GM18870 (cell line): ENCODE measurements at regions not wholly inside any gene's neighbourhood (a gene's known extent, or its start where the extent isn't known, plus 50 kb on each side); places are given as distances from the start of the nearest gene placed in this dataset.

ENCODE experiments used
- ATAC-seq: cut with Tn5 transposase; IDR thresholded peaks from one replicate; pipeline ENCODE4 v1.9.1; 2021; ENCODE audit warnings: moderate library complexity; ENCODE audit not compliant: unreplicated experiment

DNA sequence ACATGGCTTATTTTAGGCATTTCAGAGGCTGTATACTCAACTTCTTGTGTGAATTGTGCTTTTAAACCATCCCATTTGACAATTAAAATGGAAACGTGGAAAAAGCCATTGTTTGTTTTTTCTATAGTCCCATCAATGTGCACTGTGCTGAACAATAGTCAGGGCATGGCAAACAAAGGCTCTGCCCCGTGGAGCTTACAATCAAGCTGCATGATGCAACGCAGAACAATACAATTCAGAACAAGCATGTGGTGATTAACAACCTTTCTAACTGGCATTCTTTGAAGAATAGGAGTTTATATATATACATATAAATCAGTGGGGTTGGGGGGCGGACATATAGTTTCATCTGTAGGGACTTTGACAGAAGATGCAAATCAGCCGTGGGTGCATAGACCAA, 2125.4 kb upstream of the WWC1 start:
- ATAC-seq: no peak

DNA sequence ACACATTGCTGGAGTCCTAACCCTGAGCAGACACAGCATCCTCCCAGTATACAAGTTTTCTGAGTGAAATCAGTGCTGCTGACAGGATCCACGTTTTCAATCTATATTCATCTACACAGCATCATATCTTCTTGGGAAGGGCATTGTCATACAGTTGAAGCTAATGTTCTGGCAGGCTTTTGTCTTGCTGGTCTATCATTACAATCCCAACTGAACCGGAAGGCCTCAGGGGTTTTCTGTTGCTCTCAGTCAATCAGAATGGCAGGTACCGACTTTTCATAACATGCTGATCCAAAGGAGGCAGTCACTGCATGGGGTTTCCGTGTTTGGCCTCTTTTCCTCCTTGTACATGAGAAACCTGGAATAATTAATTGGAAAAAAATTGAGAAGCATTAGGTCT, 2118.8 kb upstream of the WWC1 start:
- ATAC-seq: no peak

DNA sequence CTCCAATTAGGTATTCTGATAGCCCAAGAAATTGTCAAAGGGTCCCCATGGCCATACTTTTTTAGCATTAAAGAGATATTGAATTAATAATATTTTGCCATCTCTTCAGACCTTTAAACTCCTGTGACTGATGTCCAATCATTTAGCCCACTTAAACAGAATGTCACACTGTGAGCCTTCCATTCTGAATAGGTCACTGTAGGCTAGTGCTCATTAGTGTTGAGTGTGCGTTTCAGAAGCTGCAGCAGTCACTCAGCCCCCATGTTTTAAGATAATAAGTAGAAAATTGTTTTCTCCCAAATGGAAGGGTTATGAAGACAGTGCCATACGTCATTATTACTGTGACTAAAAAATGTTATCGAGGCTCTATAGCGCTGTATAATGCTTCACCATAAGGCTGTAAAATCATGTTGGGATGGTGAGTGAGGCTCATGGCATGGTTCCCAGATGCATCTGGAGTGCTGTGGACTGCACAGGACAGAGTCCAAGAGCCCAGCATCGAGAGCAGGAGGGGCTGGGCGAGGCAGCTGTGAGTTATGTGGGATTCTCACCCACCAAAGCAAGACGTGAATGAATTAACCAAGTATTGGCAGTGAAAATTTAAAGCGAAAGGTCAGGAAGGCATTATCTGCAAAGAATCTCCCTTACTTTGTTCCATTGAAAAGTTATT, 2112.9 kb upstream of the WWC1 start:
- ATAC-seq: no peak

DNA sequence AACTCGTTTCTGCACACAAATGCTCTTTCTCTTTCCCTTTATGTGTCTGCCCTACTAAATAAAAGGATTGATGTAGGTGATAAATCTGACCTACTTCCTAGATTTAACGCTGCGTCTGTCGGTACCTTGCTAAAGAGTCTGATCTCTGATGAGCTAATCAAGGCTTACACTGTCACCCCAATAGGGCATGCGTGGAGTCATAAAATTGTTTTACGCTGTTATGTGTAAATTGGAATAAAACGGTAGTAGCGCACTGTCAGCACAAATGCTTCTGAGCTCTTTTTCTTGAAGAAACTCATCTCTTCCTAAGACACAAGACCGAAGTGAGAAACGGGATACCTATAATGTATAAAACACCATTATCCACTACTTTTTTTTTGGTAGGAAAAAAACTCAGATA, 2106.3 kb upstream of the WWC1 start:
- ATAC-seq: no peak

DNA sequence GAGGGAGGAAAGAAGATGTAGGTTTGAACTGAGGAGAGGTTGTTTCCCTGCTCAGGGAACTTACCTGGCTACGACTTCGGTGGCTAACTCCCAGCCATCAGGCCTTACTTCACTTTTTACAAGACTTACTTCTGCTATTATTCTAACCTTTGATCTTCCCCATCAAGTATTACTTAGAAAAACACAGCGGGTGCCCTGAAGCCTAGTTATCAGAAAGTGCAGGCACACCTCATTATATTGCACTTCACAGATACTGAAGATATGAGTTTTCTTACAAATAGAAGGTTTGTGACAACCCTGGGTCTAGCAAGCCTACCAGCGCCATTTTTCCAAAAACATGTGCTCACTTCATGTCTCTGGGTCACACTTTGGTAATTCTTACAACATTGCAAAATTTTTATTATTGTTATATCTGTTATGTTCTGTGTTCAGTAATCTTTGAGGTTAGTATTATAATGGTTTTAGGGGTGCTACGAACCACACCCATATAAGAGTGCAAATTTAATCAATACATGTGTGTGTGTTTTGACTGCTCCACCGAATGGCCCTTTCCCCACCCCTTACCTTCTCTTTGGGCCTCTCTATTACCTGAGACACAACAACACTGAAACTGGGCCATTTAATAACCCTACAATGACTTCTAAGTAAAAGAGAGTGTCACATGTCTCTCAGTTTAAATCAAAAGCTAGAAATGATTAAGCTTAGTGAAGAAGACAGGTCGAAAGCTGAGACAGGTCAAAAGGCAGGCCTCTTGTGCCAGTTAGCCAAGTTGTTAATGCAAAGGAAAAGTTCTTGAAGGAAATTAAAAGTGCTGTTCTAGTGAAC, 2102.7 kb upstream of the WWC1 start:
- no peak for ATAC-seq

DNA sequence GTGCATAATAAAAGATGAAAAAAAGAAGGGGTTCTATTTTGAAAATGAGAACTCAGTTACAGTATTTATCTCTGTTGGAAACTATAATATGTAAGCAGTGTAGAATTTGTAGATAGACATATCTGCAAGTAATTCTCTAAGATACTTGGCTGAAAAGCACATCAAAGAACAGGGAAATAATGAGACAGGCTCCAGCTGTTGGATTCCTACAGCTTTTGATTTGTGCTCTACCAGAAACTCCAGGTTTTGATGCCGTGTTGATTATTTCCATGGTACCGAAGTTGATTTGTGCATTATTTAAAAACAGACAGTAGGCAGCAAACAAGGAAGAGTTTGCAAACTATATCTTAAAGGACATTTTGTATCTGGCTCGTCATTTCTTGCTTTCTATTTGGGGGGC, 2098.7 kb upstream of the WWC1 start:
- no peak for ATAC-seq

DNA sequence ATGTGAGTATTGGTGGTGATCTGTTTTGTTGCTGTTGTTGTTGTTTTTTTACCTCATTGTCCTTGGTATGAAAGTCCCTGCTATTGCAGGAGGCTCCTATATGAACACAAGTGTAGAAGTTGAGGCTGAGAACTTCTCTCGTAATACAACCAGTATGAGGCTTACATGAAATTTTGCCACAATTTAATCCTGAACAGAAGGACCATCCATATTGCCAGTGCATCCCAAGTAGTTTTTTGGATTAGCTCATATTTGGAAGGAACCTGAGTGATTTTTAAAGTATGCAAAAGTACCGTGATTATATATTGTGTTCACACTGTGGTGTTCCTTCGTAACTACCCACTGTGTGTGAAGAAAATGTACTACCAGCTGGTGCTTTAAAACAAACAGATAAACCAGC, 2095.5 kb upstream of the WWC1 start:
- ATAC-seq: no peak

DNA sequence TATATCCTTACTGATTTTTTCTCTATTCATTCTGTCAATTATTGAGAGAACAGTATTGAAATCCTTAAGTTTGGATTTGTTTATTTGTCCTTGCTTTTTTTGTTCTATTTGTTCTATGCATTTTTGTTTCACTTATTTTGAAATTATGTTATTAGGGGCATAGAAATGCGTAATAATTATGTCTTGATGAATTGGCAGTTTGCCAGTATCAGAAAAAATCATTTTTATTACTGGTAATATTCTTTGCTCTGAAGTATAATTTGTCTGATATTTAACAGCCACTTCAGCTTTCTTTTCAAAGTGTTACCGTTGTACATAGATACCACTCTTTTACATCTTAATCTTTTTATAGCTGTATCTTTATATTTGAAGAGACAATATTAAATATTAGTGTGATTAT, 2090.9 kb upstream of the WWC1 start:
- ATAC-seq: no peak

DNA sequence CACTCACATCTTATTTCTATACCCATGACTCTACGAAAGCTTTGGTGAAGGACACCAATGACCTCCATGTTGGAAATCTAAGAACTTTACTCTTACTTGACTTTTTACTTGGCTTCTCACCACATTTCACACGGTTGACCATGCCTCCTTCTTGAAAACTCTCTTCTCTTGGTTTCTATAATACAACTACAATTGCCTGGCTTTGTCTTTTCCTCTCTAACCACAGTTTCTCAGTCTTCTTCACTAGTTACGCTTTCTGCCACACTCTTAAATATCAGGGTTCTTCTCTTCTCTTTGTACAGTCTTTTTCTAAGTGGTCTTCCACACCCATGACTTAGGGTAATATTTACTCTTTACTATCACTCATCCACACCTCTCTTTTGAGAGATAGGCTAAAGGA, 2079.8 kb upstream of the WWC1 start:
- no peak for ATAC-seq

DNA sequence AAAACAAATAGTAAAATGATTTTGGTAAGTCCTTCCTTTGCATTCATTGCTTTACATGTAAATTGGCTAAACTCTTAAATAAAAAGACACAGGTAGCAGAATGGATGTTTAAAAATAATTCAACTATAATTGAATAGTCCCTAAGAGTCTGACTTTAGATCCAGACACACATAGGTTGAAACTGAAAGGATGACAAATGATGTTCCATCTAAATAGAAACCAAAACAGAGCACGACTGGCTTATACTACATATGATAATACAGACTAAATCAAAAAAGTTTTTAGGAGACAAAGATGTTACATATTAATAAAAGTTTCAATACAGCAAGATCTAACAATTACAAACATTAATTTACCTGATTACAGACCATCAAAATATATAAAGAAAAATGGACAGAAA, 2055.1 kb upstream of the WWC1 start:
- ATAC-seq: no peak

DNA sequence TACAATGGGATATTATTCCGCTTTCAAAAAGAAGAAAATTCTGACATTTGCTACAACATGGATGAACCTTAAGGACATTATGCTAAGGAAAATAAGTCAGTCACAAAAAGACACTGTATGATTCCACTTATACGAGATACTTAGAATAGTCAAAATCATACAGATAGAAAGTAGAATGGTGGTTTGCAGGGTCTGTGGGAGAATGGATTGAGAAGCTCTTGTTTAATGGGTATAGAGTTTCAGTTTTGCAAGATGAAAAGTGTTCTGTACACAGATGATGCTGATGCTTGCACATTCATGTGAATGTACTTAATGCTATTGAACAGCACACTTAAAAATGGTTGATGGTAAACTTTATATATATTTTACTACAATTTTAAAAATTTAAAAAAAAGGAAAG, 2050.7 kb upstream of the WWC1 start:
- ATAC-seq: no peak

DNA sequence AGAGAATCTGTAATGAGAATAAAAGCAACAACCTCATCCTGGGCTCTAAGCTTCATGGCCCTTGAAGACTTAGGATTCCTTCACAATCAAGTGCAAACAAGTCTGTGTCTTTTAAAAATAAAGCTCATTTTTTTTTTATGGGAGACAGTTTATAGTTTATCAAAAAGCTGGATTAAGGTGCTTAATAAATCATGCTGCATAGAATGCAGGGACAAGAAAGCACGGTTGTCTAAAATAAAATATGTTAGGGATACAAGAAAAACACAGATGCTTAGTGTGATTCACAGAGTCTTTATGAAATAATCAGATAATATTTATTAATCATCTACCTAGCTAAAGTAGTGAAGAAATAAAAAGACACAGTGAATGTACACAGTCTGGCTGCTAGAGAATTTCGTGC, 2045.9 kb upstream of the WWC1 start:
- no peak for ATAC-seq

DNA sequence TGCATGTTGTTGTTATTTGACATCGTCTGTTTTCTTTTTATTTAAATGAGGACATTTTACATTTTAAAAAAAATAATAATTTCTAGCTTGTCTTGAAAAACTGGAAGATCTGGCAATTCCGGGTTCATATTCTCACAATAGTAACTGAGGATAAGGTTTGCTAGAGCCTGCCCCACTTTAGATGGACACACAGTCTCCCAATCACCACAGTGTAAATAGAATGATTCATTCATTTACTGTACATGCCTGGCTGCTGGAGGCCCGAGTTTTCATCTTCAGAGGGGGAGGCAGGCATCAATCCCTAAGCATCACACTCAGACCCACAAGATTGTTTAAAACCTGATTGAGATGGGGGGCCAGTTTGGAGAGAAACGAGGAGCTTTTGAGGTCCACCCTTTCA, 2039.7 kb upstream of the WWC1 start:
- no peak for ATAC-seq

DNA sequence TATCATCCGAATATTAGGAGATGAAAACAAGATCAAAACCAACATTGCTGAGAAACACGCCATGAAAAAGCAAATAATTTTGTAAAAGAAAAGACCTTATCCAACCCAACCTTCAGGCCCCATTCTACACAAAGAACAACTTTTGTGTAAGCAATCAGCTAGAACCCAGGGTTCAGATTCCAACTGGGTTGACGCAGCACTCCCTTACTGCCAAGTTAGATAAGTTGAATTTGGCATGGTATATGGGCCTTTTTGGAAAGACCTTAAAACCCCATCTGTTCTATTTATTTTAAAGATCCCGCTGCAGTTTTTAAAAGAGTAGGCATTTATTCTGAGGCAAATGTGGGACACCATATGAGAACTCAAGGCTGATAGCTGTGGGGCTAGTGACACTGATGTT, 2033.8 kb upstream of the WWC1 start:
- ATAC-seq: no peak

DNA sequence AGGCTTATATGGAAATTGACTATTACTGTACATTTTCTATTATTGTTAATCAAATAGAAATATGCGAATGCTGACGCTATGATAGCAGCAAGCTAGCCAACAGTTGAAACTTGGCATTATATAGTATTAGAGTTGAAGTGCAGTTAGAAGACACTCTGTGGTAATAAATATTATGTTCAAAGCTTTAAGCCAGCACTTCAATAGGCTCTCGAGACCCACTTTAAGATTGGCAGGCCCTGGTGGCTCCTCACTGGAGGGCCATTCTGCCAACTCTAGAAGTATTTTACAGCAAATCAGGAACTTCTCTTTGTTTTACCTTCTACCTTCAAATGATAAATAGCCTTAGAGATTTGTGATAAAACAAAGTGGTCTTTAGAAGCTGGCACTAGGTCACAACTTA, 2029.0 kb upstream of the WWC1 start:
- no peak for ATAC-seq

DNA sequence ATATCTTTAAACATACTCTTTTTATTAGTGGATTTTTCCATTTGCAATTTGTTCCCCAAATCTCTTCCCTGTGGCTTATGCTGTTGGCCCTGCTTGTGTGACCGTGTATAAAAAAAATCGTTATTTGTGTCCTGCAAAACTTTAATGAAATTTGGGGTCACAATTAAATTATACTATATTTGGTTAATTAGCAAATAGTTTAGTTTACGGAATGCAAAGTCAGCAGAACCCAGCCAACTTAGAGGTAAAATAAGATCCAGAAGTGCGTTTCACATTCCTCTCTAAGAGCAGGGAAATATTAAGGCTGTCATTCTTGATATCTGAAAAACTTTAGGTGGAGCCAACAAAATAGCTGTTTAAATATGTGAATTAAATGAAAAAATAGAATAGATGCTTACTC, 2023.5 kb upstream of the WWC1 start:
- ATAC-seq: no peak

DNA sequence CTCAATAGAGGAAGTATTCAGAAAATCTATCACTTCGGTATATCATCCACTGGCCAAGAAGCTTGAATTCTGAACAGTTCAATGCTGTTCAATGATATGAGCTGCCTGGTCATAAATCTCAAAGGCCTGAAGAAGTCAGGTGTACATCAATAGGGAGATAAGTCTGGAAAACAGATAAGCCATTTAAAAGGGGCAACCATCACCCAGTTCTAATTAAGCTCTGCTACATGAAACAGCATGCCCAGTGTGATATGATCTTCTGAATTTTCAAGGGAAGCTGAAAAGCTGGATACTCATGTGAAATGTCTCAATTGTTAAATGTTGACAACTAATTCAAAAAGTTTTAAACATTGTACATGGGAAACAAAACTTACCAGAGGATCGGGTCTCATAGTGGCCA, 2020.7 kb upstream of the WWC1 start:
- no peak for ATAC-seq

DNA sequence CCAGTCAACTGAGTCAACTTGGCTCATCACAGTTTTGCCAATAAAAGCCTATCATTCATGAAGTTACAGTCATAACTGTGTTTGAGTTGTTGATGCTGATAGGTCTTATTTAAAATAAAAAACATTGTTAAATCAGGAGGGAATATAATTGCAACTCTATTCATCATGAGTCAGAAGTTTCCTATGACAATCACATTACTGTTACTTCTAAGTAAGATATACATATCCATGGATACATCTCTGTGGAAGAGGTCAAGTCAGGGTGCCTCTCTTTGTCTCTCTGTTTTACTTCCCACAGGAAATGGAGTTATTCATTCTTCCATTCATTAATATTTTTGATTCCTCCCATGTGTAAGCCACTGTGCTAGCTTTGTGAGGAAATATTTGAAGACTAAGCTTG, 2015.4 kb upstream of the WWC1 start:
- ATAC-seq: no peak

DNA sequence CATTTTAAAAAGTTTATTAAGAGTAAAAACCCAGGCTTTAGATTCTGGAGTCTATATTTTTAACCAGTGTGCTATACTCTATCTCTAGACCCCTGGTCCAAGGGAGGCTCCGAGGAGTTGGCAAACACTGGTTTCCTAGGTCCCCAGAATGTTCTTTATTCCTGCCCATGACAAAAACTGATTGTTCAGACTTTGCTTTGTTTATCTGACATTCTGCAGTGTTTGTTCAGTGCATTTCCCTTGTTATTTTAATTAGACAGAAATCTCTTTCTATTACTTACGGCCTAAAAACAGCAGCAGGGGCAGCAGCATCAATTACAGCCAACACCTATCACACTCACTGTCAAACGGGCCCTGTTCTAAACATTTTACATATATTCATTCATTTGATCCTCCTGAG, 2011.6 kb upstream of the WWC1 start:
- ATAC-seq: no peak

DNA sequence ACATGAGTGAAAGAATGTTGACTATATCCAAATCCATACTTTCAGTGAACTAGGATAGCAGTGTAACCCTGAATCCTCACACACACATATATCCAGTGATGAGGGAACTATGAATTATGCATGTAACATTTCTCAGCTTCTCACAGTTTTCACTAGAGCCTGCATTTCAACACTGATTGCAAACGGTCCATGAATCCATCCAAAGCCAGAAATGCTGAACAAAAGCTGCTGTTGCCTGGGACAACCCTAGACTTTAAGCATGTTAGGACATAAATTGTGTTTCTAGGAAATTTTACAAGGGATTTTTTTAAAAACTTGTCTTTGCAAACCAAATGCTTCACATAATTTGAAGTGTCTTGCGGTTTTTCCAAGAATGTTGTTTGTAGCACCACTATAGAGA, 2010.0 kb upstream of the WWC1 start:
- ATAC-seq: no peak

DNA sequence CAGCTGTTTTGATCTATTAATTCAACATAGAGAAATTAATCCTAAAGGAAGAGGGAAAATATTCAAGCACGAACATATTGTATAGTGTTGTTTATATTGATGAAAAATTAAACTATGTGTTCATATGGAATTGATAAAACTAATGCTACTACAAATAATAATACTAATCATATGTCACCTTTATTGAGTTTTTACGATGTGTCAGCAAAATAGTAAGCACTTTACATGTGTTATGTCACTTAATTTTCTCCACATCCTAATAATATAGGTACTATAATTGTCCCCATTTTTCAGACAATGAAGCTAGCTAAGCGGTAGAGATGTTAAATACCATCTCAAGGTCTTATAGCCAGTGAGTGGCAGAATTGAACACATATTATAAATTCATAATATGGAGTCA, 2008.5 kb upstream of the WWC1 start:
- no peak for ATAC-seq

DNA sequence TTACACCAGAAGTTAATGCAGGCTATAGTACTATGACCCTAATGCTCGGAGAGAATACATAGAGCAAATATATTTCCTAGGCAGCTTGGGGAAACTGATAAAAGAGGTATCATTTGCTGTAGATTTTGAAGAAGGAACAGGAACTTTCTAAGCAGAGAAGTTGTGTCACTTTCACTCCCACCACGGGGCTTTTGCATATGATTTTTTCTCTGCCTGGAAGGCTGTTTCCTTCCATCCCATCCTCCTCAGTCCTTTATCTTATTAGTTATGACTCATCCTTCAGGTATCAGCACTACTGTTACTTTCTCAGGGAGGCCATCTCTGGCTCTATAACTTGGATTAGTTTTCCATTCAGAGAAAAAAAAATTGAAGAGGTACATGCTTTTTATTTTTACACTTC, 2006.1 kb upstream of the WWC1 start:
- no peak for ATAC-seq

DNA sequence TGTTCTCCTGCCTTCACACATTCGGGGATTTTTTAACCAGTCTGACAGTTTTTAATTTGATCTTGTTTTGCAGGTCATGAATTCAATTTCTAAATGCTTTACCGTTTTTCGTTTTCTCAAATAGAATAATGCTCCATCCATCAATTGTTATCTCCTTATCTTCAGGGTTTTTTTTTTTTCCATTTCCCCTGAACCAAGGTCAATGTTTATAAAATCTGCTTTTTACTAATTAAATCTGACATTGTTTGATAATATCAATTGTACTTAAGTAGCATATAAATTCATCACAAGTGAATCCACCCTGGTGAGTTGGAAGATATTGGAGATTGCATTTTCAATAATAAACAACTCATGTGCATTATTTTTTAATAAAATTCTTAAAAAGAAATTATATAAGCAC, 2004.6 kb upstream of the WWC1 start:
- no peak for ATAC-seq
